Caco-2 (cell line): ENCODE measurements at regions not wholly inside any gene's neighbourhood (a gene's known extent, or its start where the extent isn't known, plus 50 kb on each side); places are given as distances from the start of the nearest gene placed in this dataset.

Experiments
- BruUV-seq: library from RNA; stranded (reverse); fragments of 400-500 nt; replicated peaks from 2 replicates; lab custom pipeline; 2021; lab: Mats Ljungman, UMichigan
- CTCF ChIA-PET: fragments of 300-600 bp; sonication (Branson Sonifier 250); formaldehyde crosslinking; loops from one replicate; lab custom pipeline; 2022; ENCODE audit warnings: antibody characterized with exemption; lab: Charles Lee
- POLR2A ChIA-PET: fragments of 300-600 bp; sonication (Branson Sonifier 250); formaldehyde crosslinking; loops from one replicate; lab custom pipeline; 2022; ENCODE audit warnings: antibody characterized with exemption; lab: Charles Lee
- DNase-seq, 2 experiments: peaks; one replicate each; pipeline versions ENCODE4 v3.0.0 to v3.0.0-alpha.2; 2020 to 2022
- H3K27me3 ChIP-seq: replicated peaks from 2 replicates; pipeline ENCODE4 v1.6.0; 2011; ENCODE audit warnings: low read length; ENCODE audit not compliant: control insufficient read depth, insufficient read depth
- H3K36me3 ChIP-seq: 2 replicates; pipeline ENCODE4 v1.5.1; 2011; ENCODE audit warnings: low read length; ENCODE audit not compliant: control insufficient read depth, insufficient read depth
- H3K4me1 ChIP-seq: fragments of 250-450 bp; sonication (Bioruptor Pico); 2 replicates; pipeline ENCODE4 v1.5.1; 2020; ENCODE audit warnings: mild to moderate bottlenecking
- H3K4me3 ChIP-seq: 2 replicates; pipeline ENCODE4 v1.5.1; 2011; ENCODE audit warnings: low read depth, mild to moderate bottlenecking, control low read depth, low read length
- H3K9me3 ChIP-seq: fragments of 250-450 bp; sonication (Bioruptor Pico); 2 replicates; pipeline ENCODE4 v1.5.1; 2020; ENCODE audit warnings: mild to moderate bottlenecking, moderate library complexity
- H3K27ac Mint-ChIP-seq: one replicate; pipeline ENCODE4 v1.8.0; 2022; ENCODE audit warnings: mixed read lengths; ENCODE audit not compliant: unreplicated experiment
- H3K27me3 Mint-ChIP-seq: one replicate; pipeline ENCODE4 v1.8.0; 2022; ENCODE audit warnings: mixed read lengths; ENCODE audit not compliant: insufficient read depth, unreplicated experiment
- H3K36me3 Mint-ChIP-seq: one replicate; pipeline ENCODE4 v1.8.0; 2022; ENCODE audit warnings: mild to moderate bottlenecking, mixed read lengths; ENCODE audit not compliant: insufficient read depth, unreplicated experiment
- H3K4me1 Mint-ChIP-seq: one replicate; pipeline ENCODE4 v1.8.0; 2022; ENCODE audit warnings: low read depth, mixed read lengths; ENCODE audit not compliant: unreplicated experiment
- H3K4me3 Mint-ChIP-seq: one replicate; pipeline ENCODE4 v1.8.0; 2022; ENCODE audit warnings: mild to moderate bottlenecking, moderate library complexity, mixed read lengths; ENCODE audit not compliant: unreplicated experiment
- H3K9me3 Mint-ChIP-seq: one replicate; pipeline ENCODE4 v1.8.0; 2022; ENCODE audit warnings: mixed read lengths; ENCODE audit not compliant: unreplicated experiment
- intact Hi-C: fragments of 100-400 bp; cut with micrococcal nuclease; formaldehyde crosslinking; loops from one replicate; pipeline ENCODE4 v1.10.0; 2022; ENCODE audit not compliant: unreplicated experiment
- TF ChIP-seq, protein P1 (sequence below), 2 experiments: fragments of 200-600 bp in 1 of 2; IDR thresholded peaks; 1 replicate in 1 of 2; 2 replicates in 1 of 2; pipeline versions ENCODE4 v1.5.1 to v1.8.0; 2011 to 2022; ENCODE audit warnings: antibody characterized with exemption in 1 of 2, control low read depth in 1 of 2, inconsistent platforms in 1 of 2, low read depth in 1 of 2, low read length in 1 of 2, mild to moderate bottlenecking in 1 of 2, moderate library complexity in 1 of 2; ENCODE audit not compliant: insufficient read depth in 1 of 2, severe bottlenecking in 1 of 2, unreplicated experiment in 1 of 2

DNA sequence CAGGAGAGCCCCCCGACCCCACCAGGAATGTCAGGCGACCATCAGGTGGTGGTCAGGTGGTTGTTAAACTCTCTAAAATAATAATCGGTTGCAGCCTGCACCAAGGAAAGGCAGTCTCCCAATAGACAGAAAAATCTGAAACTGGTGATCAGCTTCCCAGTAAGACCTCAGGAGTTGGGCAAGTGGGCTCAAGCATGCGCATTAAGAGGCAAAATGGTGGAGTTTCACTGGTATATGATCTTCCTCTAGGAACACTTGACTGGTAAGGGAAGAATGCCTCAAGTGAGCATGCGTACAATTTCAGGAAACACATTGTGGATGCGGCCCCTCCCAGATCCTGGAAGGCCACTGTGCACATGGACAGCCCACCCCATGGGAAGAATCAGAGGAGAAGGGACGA is 619.9 kb downstream of the TYW1 start:
- Mint-ChIP-seq H3K9me3 (peaks cover 9% of the 10 kb centered on the region), H3K36me3 (no peaks in the 10 kb centered on the region), H3K27me3 (peaks cover 21% of the 10 kb centered on the region), H3K27ac (no peak overlapping the region), H3K4me3 (no peak overlapping the region), H3K4me1 (no peaks in the 10 kb centered on the region)
- DNase-seq, result no peak
- Histone ChIP-seq H3K4me1 (no peaks in the 10 kb centered on the region), H3K4me3 (no peak overlapping the region), H3K36me3 (no peaks in the 10 kb centered on the region), H3K27me3 (no peaks in the 10 kb centered on the region), H3K9me3 (peaks cover 5% of the 10 kb centered on the region)
- no TSS peak for BruUV-seq
- ChIA-PET POLR2A (no interaction called here), CTCF (no interaction called here)
- intact Hi-C loops, result loop anchor here (10.0 kb wide), 1 partner anchor 62 kb away; no protein-coding TSS in a partner anchor
- TF ChIP-seq, protein P1, sequence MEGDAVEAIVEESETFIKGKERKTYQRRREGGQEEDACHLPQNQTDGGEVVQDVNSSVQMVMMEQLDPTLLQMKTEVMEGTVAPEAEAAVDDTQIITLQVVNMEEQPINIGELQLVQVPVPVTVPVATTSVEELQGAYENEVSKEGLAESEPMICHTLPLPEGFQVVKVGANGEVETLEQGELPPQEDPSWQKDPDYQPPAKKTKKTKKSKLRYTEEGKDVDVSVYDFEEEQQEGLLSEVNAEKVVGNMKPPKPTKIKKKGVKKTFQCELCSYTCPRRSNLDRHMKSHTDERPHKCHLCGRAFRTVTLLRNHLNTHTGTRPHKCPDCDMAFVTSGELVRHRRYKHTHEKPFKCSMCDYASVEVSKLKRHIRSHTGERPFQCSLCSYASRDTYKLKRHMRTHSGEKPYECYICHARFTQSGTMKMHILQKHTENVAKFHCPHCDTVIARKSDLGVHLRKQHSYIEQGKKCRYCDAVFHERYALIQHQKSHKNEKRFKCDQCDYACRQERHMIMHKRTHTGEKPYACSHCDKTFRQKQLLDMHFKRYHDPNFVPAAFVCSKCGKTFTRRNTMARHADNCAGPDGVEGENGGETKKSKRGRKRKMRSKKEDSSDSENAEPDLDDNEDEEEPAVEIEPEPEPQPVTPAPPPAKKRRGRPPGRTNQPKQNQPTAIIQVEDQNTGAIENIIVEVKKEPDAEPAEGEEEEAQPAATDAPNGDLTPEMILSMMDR (IDR thresholded peaks at IDR 0.05; ENCODE audit: insufficient read depth in 1 of 2, low read depth in 1 of 2, low read length in 1 of 2, severe bottlenecking in 1 of 2, unreplicated experiment in 1 of 2), result no peak

DNA sequence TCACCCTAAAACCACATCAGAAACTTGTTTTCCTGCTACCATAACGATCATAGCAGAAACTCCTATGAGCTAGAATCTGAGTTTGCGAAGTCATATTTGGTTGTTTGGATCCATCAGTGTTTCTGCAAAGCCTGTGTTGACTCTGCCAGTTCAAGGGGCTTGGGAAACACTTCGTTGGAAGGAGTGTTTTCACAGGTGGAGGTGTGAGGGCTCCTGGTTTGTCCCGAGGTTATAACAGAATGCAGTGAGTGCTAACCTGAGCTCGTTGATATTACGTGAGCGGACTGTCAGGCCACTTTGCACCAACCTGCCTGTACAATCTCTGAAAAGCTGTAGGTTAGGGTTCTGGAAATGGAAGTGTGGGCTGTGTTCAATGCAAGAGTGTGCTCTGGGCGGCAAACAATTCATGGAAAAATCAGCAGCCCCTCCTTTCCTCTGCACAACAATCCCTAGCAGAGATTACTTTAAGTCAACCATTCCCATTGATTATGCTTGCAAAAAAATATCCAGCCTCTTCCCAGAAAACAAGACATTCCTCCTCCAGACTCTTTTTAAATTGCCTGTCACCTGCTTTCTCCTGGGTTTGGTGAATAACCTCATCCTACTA is 622.0 kb downstream of the TYW1 start:
- intact Hi-C loops, result loop anchor here (10.0 kb wide), 1 partner anchor 64 kb away; no protein-coding TSS in a partner anchor
- Mint-ChIP-seq H3K4me1 (no peaks in the 10 kb centered on the region), H3K27ac (no peak overlapping the region), H3K4me3 (no peak overlapping the region), H3K36me3 (no peaks in the 10 kb centered on the region), H3K27me3 (peaks cover 33% of the 10 kb centered on the region), H3K9me3 (no peaks in the 10 kb centered on the region)
- H3K4me3 ChIP-seq, result no peak overlapping the region
- no peaks in the 10 kb centered on the region for H3K4me1 ChIP-seq
- no peaks in the 10 kb centered on the region for H3K27me3 ChIP-seq
- TF ChIP-seq, protein P1 (IDR thresholded peaks at IDR 0.05; ENCODE audit: insufficient read depth in 1 of 2, low read depth in 1 of 2, low read length in 1 of 2, severe bottlenecking in 1 of 2, unreplicated experiment in 1 of 2), result no peak
- ChIA-PET CTCF (no interaction called here), POLR2A (no interaction called here)
- BruUV-seq, result no TSS peak
- H3K36me3 ChIP-seq, result no peaks in the 10 kb centered on the region
- no peaks in the 10 kb centered on the region for H3K9me3 ChIP-seq
- DNase-seq, result no peak

DNA sequence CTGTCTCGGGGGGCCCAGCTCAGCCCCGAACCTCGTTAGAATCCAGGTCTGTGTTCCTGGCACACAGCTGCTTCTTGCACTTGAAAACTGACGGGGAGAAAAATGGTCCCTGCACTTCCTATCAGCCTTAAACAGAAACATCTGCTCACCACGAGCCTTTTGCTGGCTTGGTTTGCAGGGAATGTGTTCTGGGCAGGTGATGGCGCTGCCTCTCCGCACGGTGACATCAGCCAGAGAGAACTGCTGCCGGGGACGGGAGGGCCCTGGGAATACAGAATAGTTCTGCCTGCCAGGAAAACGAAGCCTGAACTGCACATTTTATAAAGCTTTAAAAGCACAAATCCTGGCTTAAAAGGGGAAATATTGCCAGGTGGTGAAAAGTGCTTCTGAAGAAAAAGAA is 622.5 kb downstream of the TYW1 start:
- Histone ChIP-seq H3K4me3 (no peak overlapping the region), H3K27me3 (no peaks in the 10 kb centered on the region), H3K9me3 (no peaks in the 10 kb centered on the region), H3K36me3 (no peaks in the 10 kb centered on the region), H3K4me1 (no peaks in the 10 kb centered on the region)
- H3K36me3 Mint-ChIP-seq, result no peaks in the 10 kb centered on the region
- POLR2A ChIA-PET, result no interaction called here
- H3K4me3 Mint-ChIP-seq, result no peak overlapping the region
- no TSS peak for BruUV-seq
- DNase-seq, result no peak
- TF ChIP-seq, protein P1 (IDR thresholded peaks at IDR 0.05; ENCODE audit: insufficient read depth in 1 of 2, low read depth in 1 of 2, low read length in 1 of 2, severe bottlenecking in 1 of 2, unreplicated experiment in 1 of 2), result no peak
- intact Hi-C loops, result loop anchor here (10.0 kb wide), 1 partner anchor 64 kb away; no protein-coding TSS in a partner anchor
- H3K27me3 Mint-ChIP-seq, result peaks cover 33% of the 10 kb centered on the region
- H3K9me3 Mint-ChIP-seq, result no peaks in the 10 kb centered on the region
- CTCF ChIA-PET, result no interaction called here
- no peaks in the 10 kb centered on the region for H3K4me1 Mint-ChIP-seq
- no peak overlapping the region for H3K27ac Mint-ChIP-seq
